ENCODE measurements at regions not wholly inside any gene's neighbourhood (a gene's known extent, or its start where the extent isn't known, plus 50 kb on each side); places are given as distances from the start of the nearest gene placed in this dataset.

- no TSS peak for BruUV-seq (replicated peaks)
- 1% methylated on average over 7 of the region's 7 CpGs for WGBS (ENCODE audit: insufficient coverage, low coverage, missing lambda C conversion rate)
- no peak overlapping the region for H2AFZ ChIP-seq (ENCODE audit: low read depth, low read length)
These were observed 92.8 kb upstream of the CHRM3 start for GRCh38 chr1:239293350-239294110.

More at GRCh38 chr1:239293350-239294110, 92.8 kb upstream of the CHRM3 start:
- no peaks in the 10 kb centered on the region for H3K27me3 ChIP-seq (ENCODE audit: control insufficient read depth in 2 of 2, insufficient read depth in 2 of 2, low read length in 2 of 2)
- no peak overlapping the region for H3K9ac ChIP-seq (ENCODE audit: insufficient read depth in 1 of 2, low read depth in 2 of 2, low read length in 2 of 2)
- intact Hi-C loops (cut with micrococcal nuclease): no loop called here
- in situ Hi-C loops (cut with MboI): no loop called here
- no peaks in the 10 kb centered on the region for H3K36me3 ChIP-seq (ENCODE audit: control insufficient read depth, insufficient read depth, low read length)
- no peak overlapping the region for H3K27ac ChIP-seq (ENCODE audit: extremely low read depth, low read depth, low read length)
- 0 out of 2 replicates have a peak, but pooled peaks cover 2% of the 10 kb centered on the region for H3K9me3 ChIP-seq (replicated peaks; ENCODE audit: control insufficient read depth, insufficient read depth, low read depth, low read length)
- H3K4me2 ChIP-seq (ENCODE audit: insufficient read depth, low read length): no peak overlapping the region
- ChIA-PET POLR2A (no interaction called here), CTCF (ENCODE audit: low intra/inter-chr PET ratio) (no interaction called here)
- no peak for TF ChIP-seq ZNF77 (CRISPR knock-in tag; IDR thresholded peaks at IDR 0.05)
- TF ChIP-seq ZNF586 (CRISPR knock-in tag; conservative IDR thresholded peaks at IDR 0.05): no peak
- no peak for TF ChIP-seq NCOA6 (IDR thresholded peaks at IDR 0.05)
- TF ChIP-seq CEBPB (tag; IDR thresholded peaks at IDR 0.05): peak; percentile 51
- TF ChIP-seq HDAC2 (IDR thresholded peaks at IDR 0.05): no peak
- no peak for TF ChIP-seq MBD2 (IDR thresholded peaks at IDR 0.05; ENCODE audit: borderline replicate concordance, low read depth)
- no peak for TF ChIP-seq CEBPG (CRISPR knock-in tag; IDR thresholded peaks at IDR 0.05)
- TF ChIP-seq CEBPG (tag; conservative IDR thresholded peaks at IDR 0.05 in 1 of 2, IDR thresholded peaks at IDR 0.05 in 1 of 2): peak in 1 of 2 experiments; percentile 80; a peak in 2 of 4 replicates
- TF ChIP-seq ZNF174 (CRISPR knock-in tag; IDR thresholded peaks at IDR 0.05): no peak
- TF ChIP-seq RERE (CRISPR knock-in tag; IDR thresholded peaks at IDR 0.05; ENCODE audit: borderline replicate concordance): no peak
- TF ChIP-seq PTRF (tag; IDR thresholded peaks at IDR 0.05): no peak
- no peak for TF ChIP-seq SMAD4 (CRISPR knock-in tag; conservative IDR thresholded peaks at IDR 0.05)
- no peak for FAIRE-seq
- no peaks in the 10 kb centered on the region for H4K20me1 ChIP-seq (replicated peaks; ENCODE audit: control insufficient read depth, insufficient read depth, low read length)
- H3K4me3 ChIP-seq: no peak overlapping the region
- H3K79me2 ChIP-seq (ENCODE audit: control insufficient read depth, insufficient read depth, low read length): no peaks in the 10 kb centered on the region
- H3K9me1 ChIP-seq (ENCODE audit: control insufficient read depth, insufficient read depth, low read length): no peaks in the 10 kb centered on the region
- H3K4me1 ChIP-seq (replicated peaks in 1 of 2; ENCODE audit: control insufficient read depth in 2 of 2, insufficient read depth in 2 of 2, low read length in 2 of 2): no peaks in the 10 kb centered on the region
- no peak for ATAC-seq
- no peak for DNase-seq (ENCODE audit: extremely low read depth in 1 of 4, low spot score in 3 of 4)

Data from K562 (cell line).